ENCODE measurements at regions not wholly inside any gene's neighbourhood (a gene's known extent, or its start where the extent isn't known, plus 50 kb on each side); places are given as distances from the start of the nearest gene placed in this dataset.

DNA sequence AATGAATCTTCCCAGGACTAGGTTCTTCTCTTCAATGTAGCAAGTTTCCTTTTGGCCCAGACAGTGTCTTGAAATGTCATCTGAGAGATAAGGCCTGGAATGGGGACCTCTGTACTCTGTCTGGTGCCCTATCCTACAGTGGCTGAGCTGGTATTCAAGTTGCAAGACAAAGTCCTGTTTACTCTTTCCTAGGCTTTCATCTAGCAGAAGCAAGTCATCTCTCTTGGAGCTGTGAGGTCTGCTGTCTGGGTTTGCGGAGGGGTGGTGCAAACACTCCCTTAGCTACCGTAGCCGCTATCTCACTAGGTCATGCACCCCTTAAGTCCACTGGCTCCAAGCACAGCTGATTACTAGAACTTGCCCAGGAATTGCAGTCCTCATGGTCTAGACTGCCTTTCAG lies 149.7 kb upstream of the SLC16A7 start:
- TF ChIP-seq, protein P1, sequence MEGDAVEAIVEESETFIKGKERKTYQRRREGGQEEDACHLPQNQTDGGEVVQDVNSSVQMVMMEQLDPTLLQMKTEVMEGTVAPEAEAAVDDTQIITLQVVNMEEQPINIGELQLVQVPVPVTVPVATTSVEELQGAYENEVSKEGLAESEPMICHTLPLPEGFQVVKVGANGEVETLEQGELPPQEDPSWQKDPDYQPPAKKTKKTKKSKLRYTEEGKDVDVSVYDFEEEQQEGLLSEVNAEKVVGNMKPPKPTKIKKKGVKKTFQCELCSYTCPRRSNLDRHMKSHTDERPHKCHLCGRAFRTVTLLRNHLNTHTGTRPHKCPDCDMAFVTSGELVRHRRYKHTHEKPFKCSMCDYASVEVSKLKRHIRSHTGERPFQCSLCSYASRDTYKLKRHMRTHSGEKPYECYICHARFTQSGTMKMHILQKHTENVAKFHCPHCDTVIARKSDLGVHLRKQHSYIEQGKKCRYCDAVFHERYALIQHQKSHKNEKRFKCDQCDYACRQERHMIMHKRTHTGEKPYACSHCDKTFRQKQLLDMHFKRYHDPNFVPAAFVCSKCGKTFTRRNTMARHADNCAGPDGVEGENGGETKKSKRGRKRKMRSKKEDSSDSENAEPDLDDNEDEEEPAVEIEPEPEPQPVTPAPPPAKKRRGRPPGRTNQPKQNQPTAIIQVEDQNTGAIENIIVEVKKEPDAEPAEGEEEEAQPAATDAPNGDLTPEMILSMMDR (conservative IDR thresholded peaks at IDR 0.05), result no peak
- Histone ChIP-seq H3K18ac (ENCODE audit: insufficient read length, low read depth, low read length) (no peak overlapping the region), H3K23ac (ENCODE audit: insufficient read length, low read depth, low read length) (no peak overlapping the region), H3K9me3 (ENCODE audit: control insufficient read depth, low read depth, low read length) (no peaks in the 10 kb centered on the region), H3K56ac (ENCODE audit: insufficient read length, low read depth, low read length) (no peak overlapping the region), H3T11ph (ENCODE audit: low read length) (no peak overlapping the region), H2BK20ac (ENCODE audit: low read depth, low read length, poor library complexity, severe bottlenecking) (no peak overlapping the region), H3K14ac (ENCODE audit: insufficient read depth, low read length) (no peak overlapping the region), H4K20me1 (ENCODE audit: control insufficient read depth, insufficient read depth, insufficient read length) (no peaks in the 10 kb centered on the region), H3K4ac (ENCODE audit: low read depth, low read length) (no peak overlapping the region), H2AFZ (ENCODE audit: low read length) (no peak overlapping the region), H4K5ac (ENCODE audit: insufficient read length, low read depth, low read length) (no peak overlapping the region), H3K27me3 (ENCODE audit: insufficient read depth, low read length) (no peaks in the 10 kb centered on the region), H2AK5ac (ENCODE audit: insufficient read length, low read length) (no peak overlapping the region), H4K91ac (ENCODE audit: insufficient read length, low read depth, low read length) (no peak overlapping the region), H3K23me2 (ENCODE audit: insufficient read length, low read depth, low read length, poor library complexity, severe bottlenecking) (no peaks in the 10 kb centered on the region), H2BK15ac (ENCODE audit: low read depth, low read length) (no peak overlapping the region), H2BK120ac (ENCODE audit: low read depth, low read length, poor library complexity, severe bottlenecking) (no peak overlapping the region), H3K27ac (ENCODE audit: insufficient read length, low read depth, low read length) (no peak overlapping the region), H3K4me2 (ENCODE audit: insufficient read depth, insufficient read length, low read length) (no peak overlapping the region), H2BK5ac (ENCODE audit: insufficient read length, low read length) (no peak overlapping the region), H2BK12ac (ENCODE audit: insufficient read length, low read depth, low read length) (no peak overlapping the region), H4K8ac (replicated peaks; ENCODE audit: insufficient read length, low read depth, low read length) (no peak overlapping the region), H3K79me1 (ENCODE audit: insufficient read depth, low read depth, low read length, poor library complexity, severe bottlenecking) (no peaks in the 10 kb centered on the region), H3K9ac (ENCODE audit: extremely low read depth, insufficient read length, low read length) (no peak overlapping the region), H3K4me1 (ENCODE audit: insufficient read depth, low read length) (peaks cover 3% of the 10 kb centered on the region; the same call in 1 of the 2 replicates), H3K79me2 (ENCODE audit: insufficient read depth, low read length) (no peaks in the 10 kb centered on the region)
- DNase-seq, result no peak
- Mint-ChIP-seq H3K9me3 (peaks cover 13 to 14% of the 10 kb centered on the region in 2 experiments), H3K27ac (no peak overlapping the region), H3K4me1 (peaks cover 9 to 10% of the 10 kb centered on the region in 2 experiments), H3K4me3 (no peak overlapping the region), H3K36me3 (ENCODE audit: insufficient read depth in 1 of 3, low read depth in 3 of 3) (peaks cover 3 to 13% (median 6%) of the 10 kb centered on the region in 3 experiments; a peak in 6 of 7 replicates), H3K27me3 (ENCODE audit: low read depth) (no peaks in the 10 kb centered on the region)
- no CpG with 5 or more reads among the region's 3 CpGs for WGBS (ENCODE audit: extremely low coverage, insufficient read length, low lambda C conversion rate)
